ENCODE measurements at regions not wholly inside any gene's neighbourhood (a gene's known extent, or its start where the extent isn't known, plus 50 kb on each side); places are given as distances from the start of the nearest gene placed in this dataset.

- no peak for DNase-seq
Observed at GRCh38 chr16:87077750-87078127, 239.5 kb downstream of the C16orf95 start.

- DNase-seq = no peak
Observed at GRCh38 chr16:87080571-87081167, 236.5 kb downstream of the C16orf95 start.

DNA sequence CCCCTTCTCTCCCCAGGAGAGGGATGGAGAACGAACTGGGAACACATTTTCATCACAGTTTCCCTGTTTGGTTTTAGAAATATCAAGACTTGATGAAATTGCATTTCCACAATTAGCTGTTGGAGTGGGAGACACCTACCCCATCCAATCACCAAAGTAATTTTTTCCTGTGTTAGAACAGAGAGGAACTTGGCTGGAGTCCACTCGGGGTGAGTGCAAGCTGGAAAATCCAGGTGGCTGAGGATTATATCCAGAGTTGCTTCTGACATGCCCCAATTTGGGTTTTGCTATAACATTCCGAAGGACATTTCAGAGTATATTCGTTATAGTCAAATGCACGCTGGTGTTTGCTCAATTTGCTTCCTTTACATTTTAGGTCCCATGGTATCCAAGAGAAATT, 231.8 kb downstream of the C16orf95 start:
- DNase-seq = no peak

DNA sequence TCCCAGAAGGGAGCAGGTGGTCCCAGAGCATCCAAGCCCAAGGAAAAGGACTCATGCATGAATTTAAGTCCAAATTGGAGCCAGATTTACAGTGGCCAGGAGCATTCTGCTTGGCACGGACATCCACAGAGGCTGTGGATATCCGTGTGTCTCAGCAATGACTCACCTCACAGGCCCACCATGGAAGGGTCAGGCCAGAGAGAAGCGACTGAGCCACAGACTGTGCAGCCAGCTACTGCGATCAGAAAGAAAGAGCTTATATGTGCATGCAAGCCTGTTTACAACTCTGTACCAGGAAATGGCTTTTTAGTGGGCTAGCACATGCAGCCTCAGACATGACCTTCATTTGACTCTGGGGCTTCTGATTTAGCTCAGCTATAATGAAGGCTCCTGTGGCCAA, 231.0 kb downstream of the C16orf95 start:
- DNase-seq = no peak

- no peak for DNase-seq
Observed at GRCh38 chr16:87086575-87086974, 230.6 kb downstream of the C16orf95 start.

GRCh38 chr16:87092958-87093357, 224.2 kb downstream of the C16orf95 start:
- no peak for DNase-seq

- no peak for DNase-seq
Observed at GRCh38 chr16:87093804-87094555, 223.2 kb downstream of the C16orf95 start.

DNA sequence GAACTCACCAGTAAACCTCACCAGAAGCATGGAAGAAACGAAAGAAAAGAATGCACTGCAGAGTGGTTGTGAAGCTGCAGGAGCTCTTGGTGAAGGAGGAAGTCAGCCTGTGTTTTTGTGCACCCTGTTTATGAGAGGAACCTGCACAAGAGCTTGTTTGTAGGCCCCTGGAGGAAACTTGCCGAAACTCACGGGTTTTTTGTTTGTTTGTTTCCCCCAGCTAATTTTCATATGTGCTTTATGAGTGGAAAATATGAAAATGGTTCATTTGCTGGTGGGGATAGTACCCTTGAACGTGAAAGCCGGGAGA, 222.7 kb downstream of the C16orf95 start:
- no peak for DNase-seq

- DNase-seq = no peak
Observed at GRCh38 chr16:87095271-87095670, 221.9 kb downstream of the C16orf95 start.

- no peak for DNase-seq
Observed at GRCh38 chr16:87096746-87097333, 220.4 kb downstream of the C16orf95 start.

GRCh38 chr16:87098361-87098760, 218.8 kb downstream of the C16orf95 start:
- no peak for DNase-seq

GRCh38 chr16:87098976-87099720, 218.0 kb downstream of the C16orf95 start:
- no peak for DNase-seq

DNA sequence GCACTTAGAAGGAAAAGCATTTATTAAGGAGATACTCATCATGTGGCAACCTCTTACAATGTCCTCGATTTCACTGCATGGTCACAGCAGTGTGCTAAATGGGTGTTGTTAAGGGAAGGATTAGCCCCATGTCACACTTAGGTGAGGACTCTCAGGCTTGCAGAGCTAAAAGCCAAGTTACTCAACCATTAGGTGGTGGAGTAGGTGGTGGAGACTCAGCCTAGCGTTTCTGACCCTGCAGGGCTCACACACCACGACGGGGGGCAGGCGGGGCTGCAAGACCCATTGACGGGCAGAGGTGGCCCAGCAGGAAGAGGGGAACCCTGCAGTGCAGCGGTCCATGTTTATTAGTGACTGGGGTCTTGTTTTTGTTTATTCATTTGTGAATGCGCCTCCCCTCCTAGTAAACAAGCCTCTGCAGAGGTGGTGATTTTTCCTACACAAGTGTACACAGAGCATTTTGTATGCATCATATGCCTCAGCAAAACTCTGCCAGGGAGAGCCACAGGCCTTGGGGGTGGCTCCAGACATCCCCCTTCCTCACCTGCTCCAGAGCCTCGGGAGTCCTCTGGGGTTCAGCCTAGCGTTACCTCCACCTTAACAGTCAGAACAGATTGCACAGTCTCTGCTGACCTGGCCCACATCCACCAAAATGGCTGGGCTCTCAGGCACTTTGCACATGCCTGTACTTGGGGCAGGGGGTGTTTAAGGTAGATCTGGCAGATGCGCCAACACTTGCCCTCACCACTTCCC, 216.7 kb downstream of the C16orf95 start:
- no peak for DNase-seq

DNA sequence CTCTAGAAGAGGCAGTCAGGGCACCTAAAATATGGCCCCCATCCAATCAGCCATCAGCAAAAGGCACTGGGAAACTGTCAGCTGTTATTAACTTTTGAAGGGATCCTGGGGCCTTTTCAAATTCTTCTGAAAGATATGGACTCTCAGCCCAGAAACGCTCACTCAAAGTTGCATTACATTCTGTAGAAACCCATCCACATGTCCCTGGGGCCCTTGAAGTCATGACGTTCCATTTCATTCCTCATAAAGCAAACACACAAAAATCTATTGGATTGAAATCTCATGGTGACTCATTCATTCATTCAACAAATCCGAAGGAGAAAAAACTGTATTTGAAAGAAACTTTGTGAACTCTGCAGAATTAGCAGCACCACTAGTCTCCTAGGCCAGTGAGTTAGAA, 215.3 kb downstream of the C16orf95 start:
- DNase-seq = no peak

DNA sequence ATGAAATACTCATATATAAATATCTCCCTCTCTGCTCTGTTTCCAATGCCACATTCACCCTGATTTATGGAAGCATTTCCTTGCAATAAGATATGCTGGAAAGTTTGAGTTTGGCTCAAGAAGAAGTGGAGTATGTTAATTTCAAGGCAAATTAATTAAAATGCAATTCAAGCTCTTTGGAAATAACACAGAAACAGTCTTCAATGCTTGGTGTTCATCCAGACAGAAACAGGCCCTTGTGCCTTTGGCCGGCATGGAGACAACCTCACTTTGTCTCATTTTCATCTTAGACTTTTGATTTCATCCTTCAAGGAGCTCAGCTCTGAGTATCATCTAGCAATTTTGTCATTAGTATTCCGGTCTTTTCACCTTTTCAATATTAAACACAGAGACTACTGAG, 210.0 kb downstream of the C16orf95 start:
- DNase-seq = no peak

- no peak for DNase-seq
Observed at GRCh38 chr16:87108278-87108677, 208.9 kb downstream of the C16orf95 start.

- no peak for DNase-seq
Observed at GRCh38 chr16:87108941-87109340, 208.3 kb downstream of the C16orf95 start.

- no peak for DNase-seq
Observed at GRCh38 chr16:87114832-87115231, 202.4 kb downstream of the C16orf95 start.

- DNase-seq = no peak
Observed at GRCh38 chr16:87115646-87116045, 201.5 kb downstream of the C16orf95 start.

DNA sequence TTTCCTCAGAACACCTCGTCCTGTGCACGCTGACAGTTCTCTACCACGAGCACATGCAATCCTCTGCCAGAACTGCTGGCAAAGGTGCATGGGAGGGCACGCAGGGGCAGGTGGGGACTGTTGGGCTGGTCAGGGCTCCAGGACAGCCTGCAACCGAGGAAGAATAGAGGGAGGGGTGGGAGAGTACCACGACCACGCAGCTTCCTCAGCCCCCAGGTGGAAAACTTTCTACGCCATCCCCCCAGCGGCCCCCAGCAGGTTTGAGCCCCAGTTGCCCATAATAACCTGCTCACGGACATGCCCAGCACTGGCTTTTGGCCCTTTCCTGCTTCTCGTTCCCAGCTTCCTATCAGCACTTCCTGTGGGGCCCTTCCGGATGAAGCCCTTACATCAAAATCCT, 199.3 kb downstream of the C16orf95 start:
- no peak for DNase-seq

- no peak for DNase-seq
Observed at GRCh38 chr16:87119168-87119567, 198.0 kb downstream of the C16orf95 start.

- no peak for DNase-seq
Observed at GRCh38 chr16:87119748-87120147, 197.4 kb downstream of the C16orf95 start.

- DNase-seq = no peak
Observed at GRCh38 chr16:87121816-87122215, 195.4 kb downstream of the C16orf95 start.

Measured in NCI-H2081 (cell line).